Neuronal stem cell (in vitro differentiated cells): ENCODE measurements at regions not wholly inside any gene's neighbourhood (a gene's known extent, or its start where the extent isn't known, plus 50 kb on each side); places are given as distances from the start of the nearest gene placed in this dataset.

Experiments used
- DNase-seq: peaks from one replicate; pipeline ENCODE4 v3.0.0-alpha.2; 2013; ENCODE audit warnings: low spot score
- H2AFZ ChIP-seq: one replicate; pipeline ENCODE4 v1.6.1; 2013; ENCODE audit warnings: mild to moderate bottlenecking, low read length, inconsistent platforms
- H2AK5ac ChIP-seq: 2 replicates; pipeline ENCODE4 v1.6.1; 2013; ENCODE audit warnings: low read depth, mild to moderate bottlenecking, inconsistent platforms, low read length, moderate library complexity, mixed read lengths
- H2BK120ac ChIP-seq: 2 replicates; pipeline ENCODE4 v1.6.1; 2013; ENCODE audit warnings: low read depth, mild to moderate bottlenecking, inconsistent platforms, low read length, moderate library complexity, mixed read lengths
- H2BK12ac ChIP-seq: one replicate; pipeline ENCODE4 v1.6.1; 2013; ENCODE audit warnings: low read length, inconsistent platforms
- H2BK15ac ChIP-seq: 2 replicates; pipeline ENCODE4 v1.6.1; 2013; ENCODE audit warnings: mild to moderate bottlenecking, low read length, inconsistent platforms, mixed read lengths
- H2BK5ac ChIP-seq: one replicate; pipeline ENCODE4 v1.6.1; 2013; ENCODE audit warnings: inconsistent platforms, mild to moderate bottlenecking, low read length, moderate library complexity
- H3K14ac ChIP-seq: one replicate; pipeline ENCODE4 v1.6.1; 2013; ENCODE audit warnings: low read length, inconsistent platforms
- H3K18ac ChIP-seq: 2 replicates; pipeline ENCODE4 v1.6.1; 2013; ENCODE audit warnings: low read length, inconsistent platforms
- H3K23ac ChIP-seq: 2 replicates; pipeline ENCODE4 v1.6.1; 2013; ENCODE audit warnings: low read depth, mild to moderate bottlenecking, mixed read lengths, low read length, inconsistent platforms; ENCODE audit not compliant: poor library complexity
- H3K27ac ChIP-seq: replicated peaks from 3 replicates; pipeline ENCODE4 v1.5.1; 2013; ENCODE audit warnings: low read length, inconsistent platforms
- H3K27me3 ChIP-seq, 3 experiments: 2 replicates each; pipeline ENCODE4 v1.6.1; 2013; ENCODE audit warnings: low read length in 3 of 3, mild to moderate bottlenecking in 2 of 3, inconsistent platforms in 1 of 3, low read depth in 1 of 3, mixed read lengths in 1 of 3, moderate library complexity in 1 of 3; ENCODE audit not compliant: control insufficient read depth in 3 of 3, insufficient read depth in 3 of 3
- H3K36me3 ChIP-seq, 2 donors: replicated peaks in 1 of 2; 2 replicates each; pipeline ENCODE4 v1.6.1; 2013; ENCODE audit warnings: low read length in 2 of 2; ENCODE audit not compliant: control insufficient read depth in 2 of 2, insufficient read depth in 2 of 2
- H3K4ac ChIP-seq: 2 replicates; pipeline ENCODE4 v1.6.1; 2013; ENCODE audit warnings: inconsistent platforms, mild to moderate bottlenecking, low read length, moderate library complexity
- H3K4me1 ChIP-seq, 2 donors: 1 replicate in 1 of 2; 2 replicates in 1 of 2; pipeline ENCODE4 v1.6.1; 2013; ENCODE audit warnings: low read length in 2 of 2, low read depth in 1 of 2; ENCODE audit not compliant: control insufficient read depth in 2 of 2, insufficient read depth in 1 of 2
- H3K4me2 ChIP-seq: one replicate; pipeline ENCODE4 v1.6.1; 2013; ENCODE audit warnings: mild to moderate bottlenecking, low read length, inconsistent platforms; ENCODE audit not compliant: insufficient read depth, poor library complexity, severe bottlenecking
- H3K4me3 ChIP-seq, 2 donors: 2 replicates each; pipeline ENCODE4 v1.5.1; 2013; ENCODE audit warnings: low read length in 2 of 2, mild to moderate bottlenecking in 2 of 2, inconsistent platforms in 1 of 2, moderate library complexity in 1 of 2
- H3K79me1 ChIP-seq: one replicate; pipeline ENCODE4 v1.6.1; 2013; ENCODE audit warnings: low read depth, mild to moderate bottlenecking, inconsistent platforms, low read length, moderate library complexity
- H3K9ac ChIP-seq: one replicate; pipeline ENCODE4 v1.6.1; 2013; ENCODE audit warnings: mild to moderate bottlenecking, low read depth, low read length, inconsistent platforms; ENCODE audit not compliant: poor library complexity
- H3K9me3 ChIP-seq, 2 donors: replicated peaks in 1 of 2; 2 replicates each; pipeline versions ENCODE3 to v1.6.1; 2013; ENCODE audit warnings: low read length in 2 of 2, mild to moderate bottlenecking in 2 of 2, inconsistent platforms in 1 of 2, low read depth in 1 of 2, mixed read lengths in 1 of 2, moderate library complexity in 1 of 2; ENCODE audit not compliant: control insufficient read depth in 2 of 2, insufficient read depth in 1 of 2
- H4K8ac ChIP-seq: one replicate; pipeline ENCODE4 v1.6.1; 2013; ENCODE audit warnings: low read depth, mild to moderate bottlenecking, inconsistent platforms, low read length, moderate library complexity
- H4K91ac ChIP-seq: one replicate; pipeline ENCODE4 v1.6.1; 2013; ENCODE audit warnings: low read length, low read depth, mild to moderate bottlenecking, inconsistent platforms; ENCODE audit not compliant: poor library complexity
- WGBS, 2 donors: extraction: QIAGEN DNeasy Blood & Tissue Kit; methylation state at CpG; one replicate each; pipeline ENCODE4 v1.1.7; 2013; ENCODE audit warnings: missing lambda C conversion rate in 2 of 2, mixed read lengths in 1 of 2; ENCODE audit not compliant: insufficient read length in 2 of 2, insufficient replicate concordance in 1 of 2; ENCODE audit errors: extremely low coverage in 2 of 2; 5-methylcytosine and 5-hydroxymethylcytosine counted together

DNA sequence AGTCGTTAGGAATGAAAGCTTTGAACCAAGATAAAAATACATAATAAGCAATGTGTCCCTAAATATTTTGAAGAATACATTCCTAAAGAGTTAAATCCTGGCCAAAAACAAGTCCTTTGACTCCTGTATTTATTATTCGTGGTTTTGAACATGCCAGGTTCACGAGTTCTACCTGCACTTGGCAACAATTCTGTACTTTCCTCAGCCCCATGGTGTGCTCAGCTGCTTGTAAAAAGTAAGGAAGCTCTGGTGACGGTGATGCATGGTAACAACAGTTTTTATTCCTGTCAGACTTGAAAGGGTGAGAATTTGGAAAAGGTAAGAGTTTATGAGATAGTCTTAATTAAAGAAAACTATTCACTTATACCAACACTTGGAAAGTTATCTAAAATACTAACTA lies 95.0 kb upstream of the KLF12 start:
- Histone ChIP-seq H3K4me3 (no peak overlapping the region), H2BK120ac (no peak overlapping the region), H3K9ac (no peak overlapping the region), H2BK5ac (no peak overlapping the region), H2AFZ (no peak overlapping the region), H2AK5ac (no peak overlapping the region), H3K18ac (no peak overlapping the region), H3K4me2 (no peak overlapping the region), H3K4ac (no peak overlapping the region), H3K27me3 (no peaks in the 10 kb centered on the region), H3K79me1 (no peaks in the 10 kb centered on the region), H3K27ac (no peak overlapping the region), H2BK12ac (no peak overlapping the region), H3K36me3 (no peaks in the 10 kb centered on the region), H3K14ac (no peak overlapping the region), H3K23ac (no peak overlapping the region), H3K9me3 (no peaks in the 10 kb centered on the region), H3K4me1 (no peaks in the 10 kb centered on the region), H4K91ac (no peak overlapping the region), H4K8ac (no peak overlapping the region), H2BK15ac (no peak overlapping the region)
- DNase-seq = no peak
- WGBS, 2 donors = no CpG with 5 or more reads among the region's 4 CpGs

DNA sequence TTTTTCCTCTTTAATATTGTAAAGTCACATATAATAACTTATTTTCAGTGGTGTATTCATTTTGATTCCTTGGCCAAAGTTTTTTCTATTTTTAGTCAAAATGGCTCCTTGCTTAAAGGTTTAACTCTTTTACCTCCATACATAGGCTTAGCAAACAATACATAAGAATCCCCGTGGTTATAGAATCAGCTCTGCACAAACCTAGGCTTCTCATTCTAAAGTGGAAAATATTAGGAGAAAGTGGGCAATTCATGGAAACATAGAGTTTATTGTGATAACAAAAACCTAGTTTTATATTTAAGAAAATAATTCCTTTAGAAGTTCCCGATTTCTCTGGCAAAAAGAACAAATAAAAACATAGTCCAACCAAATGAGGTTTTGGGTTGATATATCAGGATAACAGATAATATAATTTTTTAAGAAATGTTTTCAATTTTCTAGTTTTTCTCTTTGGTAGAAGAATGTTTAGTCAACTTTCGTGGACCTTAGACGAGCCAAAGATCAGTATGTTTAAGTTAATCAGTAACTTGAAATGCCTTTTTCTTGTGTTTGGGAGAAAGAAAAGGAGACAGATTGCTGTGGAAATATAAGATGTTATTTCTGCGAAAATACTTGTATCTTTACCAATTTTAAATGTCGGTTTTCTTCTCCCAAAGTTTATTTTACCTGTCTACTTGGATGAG lies 93.4 kb upstream of the KLF12 start:
- H2BK5ac ChIP-seq = no peak overlapping the region
- no peak overlapping the region for H3K14ac ChIP-seq
- H3K9me3 ChIP-seq = no peaks in the 10 kb centered on the region
- no peak overlapping the region for H3K4me2 ChIP-seq
- no peaks in the 10 kb centered on the region for H3K79me1 ChIP-seq
- no peak overlapping the region for H2BK120ac ChIP-seq
- no peak overlapping the region for H2AK5ac ChIP-seq
- no peak overlapping the region for H3K18ac ChIP-seq
- H2AFZ ChIP-seq = no peak overlapping the region
- no peaks in the 10 kb centered on the region for H3K4me1 ChIP-seq
- no peak overlapping the region for H3K4ac ChIP-seq
- no peak overlapping the region for H3K4me3 ChIP-seq
- H2BK12ac ChIP-seq = no peak overlapping the region
- H4K91ac ChIP-seq = no peak overlapping the region
- H3K9ac ChIP-seq = no peak overlapping the region
- no peak overlapping the region for H4K8ac ChIP-seq
- no peak for DNase-seq
- no peak overlapping the region for H2BK15ac ChIP-seq
- no peak overlapping the region for H3K23ac ChIP-seq
- no peak overlapping the region for H3K27ac ChIP-seq
- no CpG with 5 or more reads among the region's 6 CpGs for WGBS, 2 donors
- H3K36me3 ChIP-seq = no peaks in the 10 kb centered on the region
- no peaks in the 10 kb centered on the region for H3K27me3 ChIP-seq

DNA sequence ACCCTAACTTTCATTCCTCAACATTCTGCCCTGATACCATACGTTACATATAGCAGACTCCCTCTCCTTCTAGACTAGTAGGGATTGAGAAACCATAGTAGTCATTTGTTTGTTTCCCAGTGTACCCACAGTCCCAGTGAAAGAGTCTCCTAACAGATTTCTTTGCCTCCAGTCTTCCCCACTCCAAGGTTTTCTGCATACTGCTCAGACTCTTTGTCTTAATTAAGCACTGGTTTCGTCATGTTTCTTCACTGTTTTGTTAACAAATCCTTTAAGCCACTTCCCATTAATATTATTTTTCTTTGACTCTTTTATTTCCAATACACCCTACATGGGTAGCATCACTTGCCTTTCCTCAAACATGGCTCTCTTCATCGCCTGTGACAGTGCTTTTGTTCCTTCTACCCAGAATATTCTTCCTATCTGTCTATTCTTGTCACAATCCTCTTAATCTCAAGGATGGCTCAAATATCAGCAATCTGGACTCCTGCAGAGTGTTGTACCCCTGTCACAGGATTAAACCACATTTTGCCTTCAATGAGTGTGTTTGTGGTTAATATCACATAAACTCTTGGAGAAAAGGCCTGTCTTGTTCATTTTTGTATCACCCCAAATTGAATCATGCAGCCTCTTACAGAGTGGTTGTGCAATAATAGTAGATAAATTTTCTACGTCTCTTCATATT lies 92.7 kb upstream of the KLF12 start:
- H3K79me1 ChIP-seq = no peaks in the 10 kb centered on the region
- no peak overlapping the region for H3K18ac ChIP-seq
- H2BK12ac ChIP-seq = no peak overlapping the region
- no peak overlapping the region for H2BK5ac ChIP-seq
- H3K14ac ChIP-seq = no peak overlapping the region
- no peak overlapping the region for H2AK5ac ChIP-seq
- H3K9ac ChIP-seq = no peak overlapping the region
- no peak overlapping the region for H3K23ac ChIP-seq
- no peak overlapping the region for H2BK15ac ChIP-seq
- H2BK120ac ChIP-seq = no peak overlapping the region
- no CpG with 5 or more reads among the region's 4 CpGs for WGBS, 2 donors
- no peaks in the 10 kb centered on the region for H3K36me3 ChIP-seq
- no peak overlapping the region for H3K4ac ChIP-seq
- no peaks in the 10 kb centered on the region for H3K27me3 ChIP-seq
- no peaks in the 10 kb centered on the region for H3K4me1 ChIP-seq
- H4K91ac ChIP-seq = no peak overlapping the region
- H4K8ac ChIP-seq = no peak overlapping the region
- no peaks in the 10 kb centered on the region for H3K9me3 ChIP-seq
- H3K4me2 ChIP-seq = no peak overlapping the region
- H2AFZ ChIP-seq = no peak overlapping the region
- H3K27ac ChIP-seq = no peak overlapping the region
- no peak overlapping the region for H3K4me3 ChIP-seq
- DNase-seq = no peak

DNA sequence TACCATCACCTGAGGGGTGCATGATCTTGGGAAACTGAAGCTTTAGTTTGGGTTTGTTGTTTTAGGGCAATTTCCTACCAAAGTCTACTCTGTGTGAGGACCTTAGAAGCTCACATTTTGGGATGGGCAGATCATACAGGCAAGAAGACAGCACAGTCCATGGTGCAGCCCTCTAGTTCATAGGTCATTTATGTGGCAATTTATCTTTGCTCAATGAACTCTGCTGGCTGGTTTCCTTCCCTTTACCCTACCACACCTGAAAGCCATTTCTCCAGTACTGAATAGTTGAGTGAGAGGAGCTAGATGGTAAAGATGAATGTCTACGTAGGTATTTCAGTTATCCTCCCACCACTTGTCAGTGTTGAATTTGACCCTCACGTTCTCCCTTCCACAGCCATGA lies 87.5 kb upstream of the KLF12 start:
- H3K14ac ChIP-seq = no peak overlapping the region
- WGBS, 2 donors = no CpG with 5 or more reads among the region's 2 CpGs
- no peak for DNase-seq

More for the DNA sequence above, 87.5 kb upstream of the KLF12 start:
- H3K27ac ChIP-seq = no peak overlapping the region
- no peaks in the 10 kb centered on the region for H3K36me3 ChIP-seq
- H3K4me1 ChIP-seq = peaks cover 0 to 2% of the 10 kb centered on the region in 2 donors
- no peak overlapping the region for H2BK120ac ChIP-seq
- H3K79me1 ChIP-seq = no peaks in the 10 kb centered on the region
- H2AFZ ChIP-seq = no peak overlapping the region
- no peak overlapping the region for H3K23ac ChIP-seq
- no peak overlapping the region for H3K4me2 ChIP-seq
- no peaks in the 10 kb centered on the region for H3K9me3 ChIP-seq
- H4K91ac ChIP-seq = no peak overlapping the region
- no peak overlapping the region for H3K18ac ChIP-seq
- H3K27me3 ChIP-seq = no peaks in the 10 kb centered on the region
- H3K4me3 ChIP-seq = no peak overlapping the region
- no peak overlapping the region for H2BK15ac ChIP-seq
- no peak overlapping the region for H2BK5ac ChIP-seq
- H3K9ac ChIP-seq = no peak overlapping the region
- H2AK5ac ChIP-seq = no peak overlapping the region
- no peak overlapping the region for H3K4ac ChIP-seq
- no peak overlapping the region for H4K8ac ChIP-seq
- no peak overlapping the region for H2BK12ac ChIP-seq
